Panc1 (cell line): ENCODE measurements at regions not wholly inside any gene's neighbourhood (a gene's known extent, or its start where the extent isn't known, plus 50 kb on each side); places are given as distances from the start of the nearest gene placed in this dataset.
"Not testable (repeated sequence)": the region's sequence is repeated elsewhere in the genome, so short reads cannot be mapped to it uniquely, and the experiment has no call there.

ENCODE experiments used
- ATAC-seq: fragments of 200-7000 bp; cut with Tn5 transposase; 2 replicates; pipeline ENCODE4 v1.9.1; 2020; ENCODE audit warnings: mild to moderate bottlenecking, moderate library complexity
- BruUV-seq: library from RNA; stranded (reverse); fragments of 400-500 nt; replicated peaks from 2 replicates; lab custom pipeline; 2021; lab: Mats Ljungman, UMichigan
- CTCF ChIA-PET: fragments of 300-600 bp; sonication (Branson Sonifier 250); formaldehyde crosslinking; loops from one replicate; lab custom pipeline; 2022; ENCODE audit warnings: antibody characterized with exemption; lab: Charles Lee
- POLR2A ChIA-PET: fragments of 300-600 bp; sonication (Branson Sonifier 250); formaldehyde crosslinking; loops from one replicate; lab custom pipeline; 2022; ENCODE audit warnings: antibody characterized with exemption; lab: Charles Lee
- DNase-seq: peaks from one replicate; pipeline ENCODE4 v3.0.0-alpha.2; 2010; ENCODE audit warnings: low read depth, low spot score
- H3K27ac ChIP-seq: 2 replicates; pipeline ENCODE4 v1.5.1; 2011; ENCODE audit warnings: mild to moderate bottlenecking, low read length, inconsistent platforms
- H3K27me3 ChIP-seq: fragments of 200-500 bp; sonication (Bioruptor generic); 2 replicates; pipeline ENCODE4 v1.6.0; 2014; ENCODE audit warnings: low read length, inconsistent platforms; ENCODE audit not compliant: control insufficient read depth, insufficient read depth
- H3K36me3 ChIP-seq: fragments of 200-500 bp; sonication (Bioruptor generic); 2 replicates; pipeline ENCODE4 v1.5.1; 2014; ENCODE audit warnings: inconsistent platforms, mild to moderate bottlenecking, low read length, moderate library complexity; ENCODE audit not compliant: control insufficient read depth, insufficient read depth
- H3K4me1 ChIP-seq: 2 replicates; pipeline ENCODE4 v1.5.1; 2011; ENCODE audit warnings: inconsistent platforms, mild to moderate bottlenecking, low read length, moderate library complexity; ENCODE audit not compliant: control insufficient read depth, insufficient read depth
- H3K4me3 ChIP-seq, 2 experiments: 2 replicates each; pipeline ENCODE4 v1.5.1; 2011 to 2012; ENCODE audit warnings: low read depth in 2 of 2, low read length in 2 of 2, mild to moderate bottlenecking in 2 of 2, inconsistent platforms in 1 of 2, moderate library complexity in 1 of 2
- H3K9me3 ChIP-seq: fragments of 200-500 bp; sonication (Bioruptor generic); 2 replicates; pipeline ENCODE4 v1.5.1; 2014; ENCODE audit warnings: low read depth, mild to moderate bottlenecking, inconsistent platforms, low read length, moderate library complexity; ENCODE audit not compliant: control insufficient read depth, insufficient read depth
- POLR2AphosphoS5 ChIP-seq: IDR thresholded peaks from 2 replicates; pipeline ENCODE4 v1.6.1; 2012; ENCODE audit warnings: mild to moderate bottlenecking, low read depth, low read length, moderate library complexity
- SIN3A ChIP-seq: IDR thresholded peaks from 2 replicates; pipeline ENCODE4 v1.6.1; 2012; ENCODE audit warnings: low read depth, mild to moderate bottlenecking, low read length, moderate library complexity, borderline replicate concordance; ENCODE audit not compliant: insufficient read depth
- TCF7L2 ChIP-seq: IDR thresholded peaks from 2 replicates; pipeline ENCODE4 v1.6.1; 2011; ENCODE audit warnings: mild to moderate bottlenecking, low read depth, low read length, inconsistent platforms
- in situ Hi-C: cut with HindIII; loops from 2 replicates; pipeline ENCODE4 v1.10.0; 2016; ENCODE audit warnings: low sequenced_read_pairs, low pct_unique_long_range_greater_than_20kb
- intact Hi-C: fragments of 100-400 bp; cut with micrococcal nuclease; formaldehyde crosslinking; loops from one replicate; pipeline ENCODE4 v1.10.0; 2022; ENCODE audit not compliant: unreplicated experiment
- TF ChIP-seq, protein P1 (sequence below), 2 experiments: IDR thresholded peaks; 2 replicates each; pipeline ENCODE4 v1.6.1; 2011 to 2012; ENCODE audit warnings: low read depth in 2 of 2, control low read depth in 1 of 2, low read length in 1 of 2, mild to moderate bottlenecking in 1 of 2, moderate library complexity in 1 of 2; ENCODE audit not compliant: insufficient read depth in 1 of 2
- TF ChIP-seq, protein P2 (sequence below): fragments of 450-650 bp; IDR thresholded peaks from 2 replicates; pipeline ENCODE4 v1.5.1; 2017; ENCODE audit warnings: mild to moderate bottlenecking

DNA sequence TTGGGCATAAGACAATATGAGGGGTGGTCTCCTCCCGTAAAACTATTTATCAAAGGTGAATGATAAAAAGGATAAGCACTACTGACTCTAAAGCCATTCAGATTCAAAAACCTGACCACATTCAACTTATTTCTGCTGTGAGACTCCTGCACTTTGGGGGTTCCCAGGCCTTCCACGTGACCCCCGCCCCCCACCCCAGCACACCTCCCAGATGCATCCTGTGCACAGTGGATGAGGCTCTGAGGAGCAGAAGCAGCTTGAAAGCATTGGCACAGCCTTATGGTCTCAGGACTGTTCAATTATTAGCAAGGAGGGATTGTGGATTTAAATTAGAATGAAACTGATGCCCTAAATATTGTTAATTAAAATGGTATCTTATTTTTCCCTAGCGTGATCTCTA, 55.1 kb upstream of the SAMD5 start:
- POLR2A ChIA-PET, result no interaction called here
- no peak for DNase-seq
- no peaks in the 10 kb centered on the region for H3K36me3 ChIP-seq
- no peak overlapping the region for H3K4me3 ChIP-seq
- no peaks in the 10 kb centered on the region for H3K4me1 ChIP-seq
- intact Hi-C loops (no loop called here), in situ Hi-C loops (no loop called here)
- CTCF ChIA-PET, result no interaction called here
- ATAC-seq, result no peak
- TF ChIP-seq SIN3A, result no peak
- TF ChIP-seq, protein P1, sequence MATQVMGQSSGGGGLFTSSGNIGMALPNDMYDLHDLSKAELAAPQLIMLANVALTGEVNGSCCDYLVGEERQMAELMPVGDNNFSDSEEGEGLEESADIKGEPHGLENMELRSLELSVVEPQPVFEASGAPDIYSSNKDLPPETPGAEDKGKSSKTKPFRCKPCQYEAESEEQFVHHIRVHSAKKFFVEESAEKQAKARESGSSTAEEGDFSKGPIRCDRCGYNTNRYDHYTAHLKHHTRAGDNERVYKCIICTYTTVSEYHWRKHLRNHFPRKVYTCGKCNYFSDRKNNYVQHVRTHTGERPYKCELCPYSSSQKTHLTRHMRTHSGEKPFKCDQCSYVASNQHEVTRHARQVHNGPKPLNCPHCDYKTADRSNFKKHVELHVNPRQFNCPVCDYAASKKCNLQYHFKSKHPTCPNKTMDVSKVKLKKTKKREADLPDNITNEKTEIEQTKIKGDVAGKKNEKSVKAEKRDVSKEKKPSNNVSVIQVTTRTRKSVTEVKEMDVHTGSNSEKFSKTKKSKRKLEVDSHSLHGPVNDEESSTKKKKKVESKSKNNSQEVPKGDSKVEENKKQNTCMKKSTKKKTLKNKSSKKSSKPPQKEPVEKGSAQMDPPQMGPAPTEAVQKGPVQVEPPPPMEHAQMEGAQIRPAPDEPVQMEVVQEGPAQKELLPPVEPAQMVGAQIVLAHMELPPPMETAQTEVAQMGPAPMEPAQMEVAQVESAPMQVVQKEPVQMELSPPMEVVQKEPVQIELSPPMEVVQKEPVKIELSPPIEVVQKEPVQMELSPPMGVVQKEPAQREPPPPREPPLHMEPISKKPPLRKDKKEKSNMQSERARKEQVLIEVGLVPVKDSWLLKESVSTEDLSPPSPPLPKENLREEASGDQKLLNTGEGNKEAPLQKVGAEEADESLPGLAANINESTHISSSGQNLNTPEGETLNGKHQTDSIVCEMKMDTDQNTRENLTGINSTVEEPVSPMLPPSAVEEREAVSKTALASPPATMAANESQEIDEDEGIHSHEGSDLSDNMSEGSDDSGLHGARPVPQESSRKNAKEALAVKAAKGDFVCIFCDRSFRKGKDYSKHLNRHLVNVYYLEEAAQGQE (IDR thresholded peaks at IDR 0.05; ENCODE audit: insufficient read depth in 1 of 2, low read depth in 2 of 2, low read length in 1 of 2), result no peak
- TF ChIP-seq TCF7L2, result no peak
- no peak for TF ChIP-seq POLR2AphosphoS5
- TF ChIP-seq, protein P2, sequence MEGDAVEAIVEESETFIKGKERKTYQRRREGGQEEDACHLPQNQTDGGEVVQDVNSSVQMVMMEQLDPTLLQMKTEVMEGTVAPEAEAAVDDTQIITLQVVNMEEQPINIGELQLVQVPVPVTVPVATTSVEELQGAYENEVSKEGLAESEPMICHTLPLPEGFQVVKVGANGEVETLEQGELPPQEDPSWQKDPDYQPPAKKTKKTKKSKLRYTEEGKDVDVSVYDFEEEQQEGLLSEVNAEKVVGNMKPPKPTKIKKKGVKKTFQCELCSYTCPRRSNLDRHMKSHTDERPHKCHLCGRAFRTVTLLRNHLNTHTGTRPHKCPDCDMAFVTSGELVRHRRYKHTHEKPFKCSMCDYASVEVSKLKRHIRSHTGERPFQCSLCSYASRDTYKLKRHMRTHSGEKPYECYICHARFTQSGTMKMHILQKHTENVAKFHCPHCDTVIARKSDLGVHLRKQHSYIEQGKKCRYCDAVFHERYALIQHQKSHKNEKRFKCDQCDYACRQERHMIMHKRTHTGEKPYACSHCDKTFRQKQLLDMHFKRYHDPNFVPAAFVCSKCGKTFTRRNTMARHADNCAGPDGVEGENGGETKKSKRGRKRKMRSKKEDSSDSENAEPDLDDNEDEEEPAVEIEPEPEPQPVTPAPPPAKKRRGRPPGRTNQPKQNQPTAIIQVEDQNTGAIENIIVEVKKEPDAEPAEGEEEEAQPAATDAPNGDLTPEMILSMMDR, result no peak
- H3K9me3 ChIP-seq, result no peaks in the 10 kb centered on the region
- H3K27me3 ChIP-seq, result no peaks in the 10 kb centered on the region
- no TSS peak for BruUV-seq
- H3K27ac ChIP-seq, result no peak overlapping the region

DNA sequence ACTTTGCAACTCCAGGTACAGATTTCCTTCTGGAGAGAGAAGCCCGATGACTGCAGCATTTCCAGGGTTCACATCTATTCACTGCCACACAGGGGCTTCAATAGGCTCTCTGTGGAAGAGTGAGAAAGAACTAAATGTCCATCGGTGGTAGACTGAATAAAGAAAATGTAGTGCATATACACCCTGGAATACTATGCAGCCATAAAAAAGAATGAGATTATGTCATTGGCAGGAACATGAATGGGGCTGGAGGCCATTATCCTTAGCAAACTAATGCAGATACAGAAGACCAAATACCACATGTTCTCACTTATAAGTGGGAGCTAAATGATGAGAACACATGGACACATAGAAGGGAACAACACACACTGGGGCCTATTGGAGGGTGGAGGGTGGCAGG, 53.6 kb upstream of the SAMD5 start:
- BruUV-seq, in situ Hi-C loops, H3K9me3 ChIP-seq, ATAC-seq, DNase-seq, H3K4me3 ChIP-seq, POLR2A ChIA-PET, H3K4me1 ChIP-seq, H3K36me3 ChIP-seq, intact Hi-C loops, H3K27me3 ChIP-seq, CTCF ChIA-PET, H3K27ac ChIP-seq: not testable (repeated sequence)
